ENCODE measurements at regions not wholly inside any gene's neighbourhood (a gene's known extent, or its start where the extent isn't known, plus 50 kb on each side); places are given as distances from the start of the nearest gene placed in this dataset.

- Histone ChIP-seq H3K27me3 (ENCODE audit: control insufficient read depth, insufficient read depth, low read length) (no peaks in the 10 kb centered on the region), H3K4me3 (ENCODE audit: low read length) (no peak overlapping the region), H3K4me1 (ENCODE audit: control insufficient read depth, insufficient read depth, low read length) (peaks cover 6% of the 10 kb centered on the region), H3K4me2 (ENCODE audit: low read length) (no peak overlapping the region), H3K9me3 (replicated peaks; ENCODE audit: low read length) (no peaks in the 10 kb centered on the region), H3K36me3 (ENCODE audit: insufficient read depth, low read length) (no peaks in the 10 kb centered on the region), H3K9ac (ENCODE audit: low read depth, low read length) (no peak overlapping the region)
Measured at GRCh38 chr2:147076634-147077033, 768.2 kb upstream of the ACVR2A start.

GRCh38 chr2:147068071-147068470 is 776.8 kb upstream of the ACVR2A start:
- Histone ChIP-seq H3K36me3 (ENCODE audit: insufficient read depth, low read length) (no peaks in the 10 kb centered on the region), H3K9ac (ENCODE audit: low read depth, low read length) (no peak overlapping the region), H3K27me3 (ENCODE audit: control insufficient read depth, insufficient read depth, low read length) (no peaks in the 10 kb centered on the region), H3K4me3 (ENCODE audit: low read length) (no peak overlapping the region), H3K9me3 (replicated peaks; ENCODE audit: low read length) (no peaks in the 10 kb centered on the region), H3K4me2 (ENCODE audit: low read length) (no peak overlapping the region), H3K4me1 (ENCODE audit: control insufficient read depth, insufficient read depth, low read length) (no peaks in the 10 kb centered on the region)

GRCh38 chr2:147067136-147067535 is 777.7 kb upstream of the ACVR2A start:
- H3K27me3 ChIP-seq (ENCODE audit: control insufficient read depth, insufficient read depth, low read length): no peaks in the 10 kb centered on the region
- H3K9ac ChIP-seq (ENCODE audit: low read depth, low read length): no peak overlapping the region
- H3K36me3 ChIP-seq (ENCODE audit: insufficient read depth, low read length): no peaks in the 10 kb centered on the region
- H3K4me1 ChIP-seq (ENCODE audit: control insufficient read depth, insufficient read depth, low read length): no peaks in the 10 kb centered on the region
- H3K4me2 ChIP-seq (ENCODE audit: low read length): no peak overlapping the region
- no peaks in the 10 kb centered on the region for H3K9me3 ChIP-seq (replicated peaks; ENCODE audit: low read length)
- no peak overlapping the region for H3K4me3 ChIP-seq (ENCODE audit: low read length)

GRCh38 chr2:147062073-147062472 is 782.8 kb upstream of the ACVR2A start:
- H3K9me3 ChIP-seq (replicated peaks; ENCODE audit: low read length): no peaks in the 10 kb centered on the region
- H3K4me2 ChIP-seq (ENCODE audit: low read length): no peak overlapping the region
- no peaks in the 10 kb centered on the region for H3K36me3 ChIP-seq (ENCODE audit: insufficient read depth, low read length)
- H3K4me1 ChIP-seq (ENCODE audit: control insufficient read depth, insufficient read depth, low read length): no peaks in the 10 kb centered on the region
- no peak overlapping the region for H3K4me3 ChIP-seq (ENCODE audit: low read length)
- no peak overlapping the region for H3K9ac ChIP-seq (ENCODE audit: low read depth, low read length)
- H3K27me3 ChIP-seq (ENCODE audit: control insufficient read depth, insufficient read depth, low read length): no peaks in the 10 kb centered on the region

GRCh38 chr2:147061269-147061668 is 783.6 kb upstream of the ACVR2A start:
- Histone ChIP-seq H3K4me1 (ENCODE audit: control insufficient read depth, insufficient read depth, low read length) (no peaks in the 10 kb centered on the region), H3K9ac (ENCODE audit: low read depth, low read length) (no peak overlapping the region), H3K4me3 (ENCODE audit: low read length) (no peak overlapping the region), H3K36me3 (ENCODE audit: insufficient read depth, low read length) (no peaks in the 10 kb centered on the region), H3K27me3 (ENCODE audit: control insufficient read depth, insufficient read depth, low read length) (no peaks in the 10 kb centered on the region), H3K4me2 (ENCODE audit: low read length) (no peak overlapping the region), H3K9me3 (replicated peaks; ENCODE audit: low read length) (no peaks in the 10 kb centered on the region)

GRCh38 chr2:147057892-147058490 is 786.8 kb upstream of the ACVR2A start:
- no peak overlapping the region for H3K4me2 ChIP-seq (ENCODE audit: low read length)
- H3K9ac ChIP-seq (ENCODE audit: low read depth, low read length): no peak overlapping the region
- no peak overlapping the region for H3K4me3 ChIP-seq (ENCODE audit: low read length)
- H3K9me3 ChIP-seq (replicated peaks; ENCODE audit: low read length): no peaks in the 10 kb centered on the region
- no peaks in the 10 kb centered on the region for H3K36me3 ChIP-seq (ENCODE audit: insufficient read depth, low read length)
- H3K27me3 ChIP-seq (ENCODE audit: control insufficient read depth, insufficient read depth, low read length): no peaks in the 10 kb centered on the region
- H3K4me1 ChIP-seq (ENCODE audit: control insufficient read depth, insufficient read depth, low read length): no peaks in the 10 kb centered on the region

GRCh38 chr2:147051814-147052213 is 793.0 kb upstream of the ACVR2A start:
- Histone ChIP-seq H3K9ac (ENCODE audit: low read depth, low read length) (no peak overlapping the region), H3K27me3 (ENCODE audit: control insufficient read depth, insufficient read depth, low read length) (no peaks in the 10 kb centered on the region), H3K4me3 (ENCODE audit: low read length) (no peak overlapping the region), H3K36me3 (ENCODE audit: insufficient read depth, low read length) (no peaks in the 10 kb centered on the region), H3K4me1 (ENCODE audit: control insufficient read depth, insufficient read depth, low read length) (no peaks in the 10 kb centered on the region), H3K4me2 (ENCODE audit: low read length) (no peak overlapping the region), H3K9me3 (replicated peaks; ENCODE audit: low read length) (no peaks in the 10 kb centered on the region)

- Histone ChIP-seq H3K36me3 (ENCODE audit: insufficient read depth, low read length) (no peaks in the 10 kb centered on the region), H3K27me3 (ENCODE audit: control insufficient read depth, insufficient read depth, low read length) (no peaks in the 10 kb centered on the region), H3K9me3 (replicated peaks; ENCODE audit: low read length) (no peaks in the 10 kb centered on the region), H3K4me3 (ENCODE audit: low read length) (no peak overlapping the region), H3K4me1 (ENCODE audit: control insufficient read depth, insufficient read depth, low read length) (no peaks in the 10 kb centered on the region), H3K4me2 (ENCODE audit: low read length) (no peak overlapping the region), H3K9ac (ENCODE audit: low read depth, low read length) (no peak overlapping the region)
Measured at GRCh38 chr2:147051248-147051647, 793.6 kb upstream of the ACVR2A start.

- Histone ChIP-seq H3K4me1 (ENCODE audit: control insufficient read depth, insufficient read depth, low read length) (no peaks in the 10 kb centered on the region), H3K27me3 (ENCODE audit: control insufficient read depth, insufficient read depth, low read length) (no peaks in the 10 kb centered on the region), H3K9me3 (replicated peaks; ENCODE audit: low read length) (no peaks in the 10 kb centered on the region), H3K9ac (ENCODE audit: low read depth, low read length) (no peak overlapping the region), H3K4me2 (ENCODE audit: low read length) (no peak overlapping the region), H3K36me3 (ENCODE audit: insufficient read depth, low read length) (no peaks in the 10 kb centered on the region), H3K4me3 (ENCODE audit: low read length) (no peak overlapping the region)
Measured at GRCh38 chr2:147049957-147050356, 794.9 kb upstream of the ACVR2A start.

- H3K36me3 ChIP-seq (ENCODE audit: insufficient read depth, low read length): no peaks in the 10 kb centered on the region
Measured at GRCh38 chr2:147046473-147046872, 798.4 kb upstream of the ACVR2A start.

GRCh38 chr2:147045113-147045512 is 799.7 kb upstream of the ACVR2A start:
- Histone ChIP-seq H3K4me2 (ENCODE audit: low read length) (no peak overlapping the region), H3K9me3 (replicated peaks; ENCODE audit: low read length) (no peaks in the 10 kb centered on the region), H3K9ac (ENCODE audit: low read depth, low read length) (no peak overlapping the region), H3K27me3 (ENCODE audit: control insufficient read depth, insufficient read depth, low read length) (no peaks in the 10 kb centered on the region), H3K4me1 (ENCODE audit: control insufficient read depth, insufficient read depth, low read length) (no peaks in the 10 kb centered on the region), H3K4me3 (ENCODE audit: low read length) (no peak overlapping the region), H3K36me3 (ENCODE audit: insufficient read depth, low read length) (no peaks in the 10 kb centered on the region)

More at GRCh38 chr2:147046473-147046872, 798.4 kb upstream of the ACVR2A start:
- Histone ChIP-seq H3K4me2 (ENCODE audit: low read length) (no peak overlapping the region), H3K4me1 (ENCODE audit: control insufficient read depth, insufficient read depth, low read length) (no peaks in the 10 kb centered on the region), H3K9ac (ENCODE audit: low read depth, low read length) (no peak overlapping the region), H3K27me3 (ENCODE audit: control insufficient read depth, insufficient read depth, low read length) (no peaks in the 10 kb centered on the region), H3K9me3 (replicated peaks; ENCODE audit: low read length) (no peaks in the 10 kb centered on the region), H3K4me3 (ENCODE audit: low read length) (no peak overlapping the region)

- no peaks in the 10 kb centered on the region for H3K27me3 ChIP-seq (ENCODE audit: control insufficient read depth, insufficient read depth, low read length)
- no peak overlapping the region for H3K4me3 ChIP-seq (ENCODE audit: low read length)
- H3K9me3 ChIP-seq (replicated peaks; ENCODE audit: low read length): no peaks in the 10 kb centered on the region
- no peak overlapping the region for H3K9ac ChIP-seq (ENCODE audit: low read depth, low read length)
- H3K4me1 ChIP-seq (ENCODE audit: control insufficient read depth, insufficient read depth, low read length): no peaks in the 10 kb centered on the region
- no peak overlapping the region for H3K4me2 ChIP-seq (ENCODE audit: low read length)
- H3K36me3 ChIP-seq (ENCODE audit: insufficient read depth, low read length): no peaks in the 10 kb centered on the region
Measured at GRCh38 chr2:147041121-147041494, 803.7 kb upstream of the ACVR2A start.

All from skeletal muscle satellite cell (primary cell).